SW 1271 (cell line): ENCODE measurements at regions not wholly inside any gene's neighbourhood (a gene's known extent, or its start where the extent isn't known, plus 50 kb on each side); places are given as distances from the start of the nearest gene placed in this dataset.

Source experiments
- DNase-seq, 2 experiments: peaks; one replicate each; lab custom pipeline; 2025; lab: John Stamatoyannopoulos, UW

GRCh38 chr4:156496797-156497196, 474.8 kb downstream of the PDGFC start:
- no peak for DNase-seq

- no peak for DNase-seq
Measured at GRCh38 chr4:156495836-156496235, 475.8 kb downstream of the PDGFC start.

GRCh38 chr4:156495091-156495490, 476.5 kb downstream of the PDGFC start:
- DNase-seq: no peak

GRCh38 chr4:156493858-156494257, 477.7 kb downstream of the PDGFC start:
- no peak for DNase-seq

- no peak for DNase-seq
Measured at GRCh38 chr4:156487107-156487506, 484.5 kb downstream of the PDGFC start.

- DNase-seq: no peak
Measured at GRCh38 chr4:156481845-156482244, 489.8 kb downstream of the PDGFC start.

- no peak for DNase-seq
Measured at GRCh38 chr4:156477636-156478035, 494.0 kb downstream of the PDGFC start.

GRCh38 chr4:156476359-156476758, 495.2 kb downstream of the PDGFC start:
- peak; percentile 43 to 87 for DNase-seq

GRCh38 chr4:156475322-156475721, 496.3 kb downstream of the PDGFC start:
- peak in 1 of 2 experiments; percentile 55 for DNase-seq

GRCh38 chr4:156473151-156473550, 498.4 kb downstream of the PDGFC start:
- no peak for DNase-seq

GRCh38 chr4:156472624-156473023, 499.0 kb downstream of the PDGFC start:
- no peak for DNase-seq

GRCh38 chr4:156459584-156459983, 505.9 kb upstream of the CTSO start:
- no peak for DNase-seq

GRCh38 chr4:156456830-156457229, 503.2 kb upstream of the CTSO start:
- no peak for DNase-seq

- no peak for DNase-seq
Measured at GRCh38 chr4:156443488-156443887, 489.8 kb upstream of the CTSO start.

- DNase-seq: no peak
Measured at GRCh38 chr4:156442912-156443311, 489.2 kb upstream of the CTSO start.

- DNase-seq: no peak
Measured at GRCh38 chr4:156439576-156440200, 486.0 kb upstream of the CTSO start.

- DNase-seq: no peak
Measured at GRCh38 chr4:156437666-156438065, 484.0 kb upstream of the CTSO start.

GRCh38 chr4:156422576-156422975, 468.9 kb upstream of the CTSO start:
- DNase-seq: no peak

GRCh38 chr4:156420623-156421022, 467.0 kb upstream of the CTSO start:
- DNase-seq: no peak

- DNase-seq: no peak
Measured at GRCh38 chr4:156419080-156419685, 465.5 kb upstream of the CTSO start.

- DNase-seq: no peak
Measured at GRCh38 chr4:156414406-156414805, 460.7 kb upstream of the CTSO start.

- no peak for DNase-seq
Measured at GRCh38 chr4:156413239-156414135, 459.8 kb upstream of the CTSO start.

GRCh38 chr4:156411531-156411930, 457.9 kb upstream of the CTSO start:
- no peak for DNase-seq
